HepG2 (cell line): ENCODE measurements at regions not wholly inside any gene's neighbourhood (a gene's known extent, or its start where the extent isn't known, plus 50 kb on each side); places are given as distances from the start of the nearest gene placed in this dataset.

Source experiments
- ATAC-seq: fragments of 200-7000 bp; cut with Tn5 transposase; 3 replicates; pipeline ENCODE4 v1.9.1; 2020; ENCODE audit warnings: mild to moderate bottlenecking, moderate library complexity
- BruUV-seq: library from RNA; stranded (reverse); fragments of 400-500 nt; replicated peaks from 2 replicates; lab custom pipeline; 2021; lab: Mats Ljungman, UMichigan
- CTCF ChIA-PET: fragments of 300-600 bp; formaldehyde crosslinking; extraction: SDS; loops from one replicate; lab custom pipeline; 2021; ENCODE audit warnings: low total read pairs, inconsistent platforms, low intra/inter-chr PET ratio; lab: Yijun Ruan, JAX
- POLR2A ChIA-PET: fragments of 350-600 bp; sonication (Branson Sonifier 250); formaldehyde crosslinking; loops from one replicate; lab custom pipeline; 2020; ENCODE audit warnings: antibody characterized with exemption, inconsistent platforms; lab: Yijun Ruan, JAX
- DNase-seq: peaks from one replicate; pipeline ENCODE4 v3.0.0-alpha.2; 2015; ENCODE audit warnings: low spot score
- FAIRE-seq: peaks from 3 replicates; lab custom pipeline; 2011; peaks lifted over from hg19 to GRCh38; lab: Jason Lieb, UNC
- H2AFZ ChIP-seq: one replicate; pipeline ENCODE4 v1.6.1; 2011; ENCODE audit warnings: low read length, inconsistent platforms
- H3K27ac ChIP-seq: fragments of 300-600 bp; 3 replicates; pipeline ENCODE4 v1.8.0; 2011; ENCODE audit warnings: mixed run types, mild to moderate bottlenecking, mixed read lengths, low read length, inconsistent platforms; ENCODE audit not compliant: insufficient read depth; ENCODE audit errors: extremely low read length
- H3K27me3 ChIP-seq, 2 experiments: fragments of 200-600 bp in 1 of 2; 2 replicates in 1 of 2; 3 replicates in 1 of 2; pipeline versions ENCODE4 v1.6.0 to v1.8.0; 2011; ENCODE audit warnings: low read length in 2 of 2, mild to moderate bottlenecking in 2 of 2, moderate library complexity in 2 of 2, inconsistent platforms in 1 of 2; ENCODE audit not compliant: insufficient read depth in 2 of 2, control insufficient read depth in 1 of 2
- H3K36me3 ChIP-seq, 2 experiments: fragments of 200-600 bp in 1 of 2; replicated peaks in 1 of 2; 2 replicates in 1 of 2; 3 replicates in 1 of 2; pipeline versions ENCODE4 v1.5.1 to v1.8.0; 2011; ENCODE audit warnings: low read length in 2 of 2, inconsistent platforms in 1 of 2; ENCODE audit not compliant: insufficient read depth in 2 of 2, control insufficient read depth in 1 of 2
- H3K4me1 ChIP-seq: 2 replicates; pipeline ENCODE4 v1.5.1; 2012; ENCODE audit warnings: low read length, inconsistent platforms; ENCODE audit not compliant: insufficient read depth
- H3K4me2 ChIP-seq: 2 replicates; pipeline ENCODE4 v1.6.0; 2011; ENCODE audit warnings: low read depth, low read length, inconsistent platforms
- H3K4me3 ChIP-seq, 3 experiments: fragments of 200-600 bp in 1 of 3; sonication (generic), shearing (Covaris generic) in 1 of 3; replicated peaks in 1 of 3; 2 replicates each; pipeline ENCODE4 v1.5.1; 2011 to 2016; ENCODE audit warnings: low read length in 3 of 3, inconsistent platforms in 2 of 3, low read depth in 2 of 3, mild to moderate bottlenecking in 2 of 3, control low read depth in 1 of 3, mixed read lengths in 1 of 3; ENCODE audit not compliant: insufficient read depth in 1 of 3
- H3K79me2 ChIP-seq: one replicate; pipeline ENCODE4 v1.6.1; 2011; ENCODE audit warnings: low read length, inconsistent platforms; ENCODE audit not compliant: insufficient read depth
- H3K9ac ChIP-seq: 2 replicates; pipeline ENCODE4 v1.6.0; 2011; ENCODE audit warnings: mild to moderate bottlenecking, low read depth, low read length, inconsistent platforms; ENCODE audit not compliant: insufficient read depth
- H3K9me3 ChIP-seq: 2 replicates; pipeline ENCODE4 v1.5.1; 2012; ENCODE audit warnings: mild to moderate bottlenecking, low read length
- H4K20me1 ChIP-seq: 2 replicates; pipeline ENCODE4 v1.6.0; 2011; ENCODE audit warnings: inconsistent platforms, mild to moderate bottlenecking, low read length, moderate library complexity; ENCODE audit not compliant: insufficient read depth
- KLF11 ChIP-seq: IDR thresholded peaks from 2 replicates; pipeline ENCODE4 v1.6.1; 2016; ENCODE audit warnings: missing compliant biosample characterization
- KLF15 ChIP-seq: sonication (generic); formaldehyde crosslinking; IDR thresholded peaks from 2 replicates; pipeline ENCODE4 v1.8.1; 2023; ENCODE audit warnings: borderline replicate concordance, mild to moderate bottlenecking, inconsistent platforms, missing genetic modification reagents, mixed read lengths
- NR2F6 ChIP-seq, 2 experiments: IDR thresholded peaks; 2 replicates each; pipeline ENCODE4 v1.6.1; 2016; ENCODE audit warnings: antibody characterized with exemption in 1 of 2, mild to moderate bottlenecking in 1 of 2
- REPIN1 ChIP-seq: sonication (generic); formaldehyde crosslinking; IDR thresholded peaks from 2 replicates; pipeline ENCODE4 v1.8.0; 2022; ENCODE audit warnings: missing genetic modification reagents, low read depth, mild to moderate bottlenecking, borderline replicate concordance
- ZC3H4 ChIP-seq: sonication (generic); formaldehyde crosslinking; IDR thresholded peaks from 2 replicates; pipeline ENCODE4 v1.4.0; 2020; ENCODE audit warnings: missing genetic modification reagents, borderline replicate concordance
- ZKSCAN5 ChIP-seq: sonication (generic); formaldehyde crosslinking; IDR thresholded peaks from 2 replicates; pipeline ENCODE4 v1.5.1; 2020; ENCODE audit warnings: mild to moderate bottlenecking, missing genetic modification reagents
- ZNF589 ChIP-seq: sonication (generic); formaldehyde crosslinking; conservative IDR thresholded peaks from 2 replicates; pipeline ENCODE4 v1.8.0; 2022; ENCODE audit warnings: mild to moderate bottlenecking, moderate library complexity, missing genetic modification reagents
- ZNF747 ChIP-seq: sonication (generic); formaldehyde crosslinking; IDR thresholded peaks from 2 replicates; pipeline ENCODE4 v1.8.1; 2023; ENCODE audit warnings: missing genetic modification reagents, mild to moderate bottlenecking, borderline replicate concordance
- WGBS: methylation state at CpG from one replicate; pipeline ENCODE4 v1.1.6; 2017; ENCODE audit warnings: low lambda C conversion rate; 5-methylcytosine and 5-hydroxymethylcytosine counted together
- in situ Hi-C: cut with HindIII; loops from 2 replicates; pipeline ENCODE4 v1.10.0; 2017; ENCODE audit warnings: low pct_unique_long_range_greater_than_20kb; ENCODE audit not compliant: extremely low pct_ligation_motif_present
- intact Hi-C: fragments of 100-400 bp; cut with micrococcal nuclease; formaldehyde crosslinking; loops from one replicate; pipeline ENCODE4 v1.10.0; 2022; ENCODE audit not compliant: unreplicated experiment
- TF ChIP-seq, protein P1 (sequence below): sonication (generic); formaldehyde crosslinking; IDR thresholded peaks from 2 replicates; pipeline ENCODE4 v1.9.0; 2021; ENCODE audit warnings: missing genetic modification reagents, mild to moderate bottlenecking, borderline replicate concordance
- TF ChIP-seq, protein P2 (sequence below): IDR thresholded peaks from 2 replicates; pipeline ENCODE4 v1.6.1; 2016

GRCh38 chr20:57991211-57991881 lies 237.1 kb downstream of the ANKRD60 start:
- in situ Hi-C loops (no loop called here), intact Hi-C loops (loop anchor here (5.0 kb wide), 1 partner anchor 441 kb away; no protein-coding TSS in a partner anchor)
- CTCF ChIA-PET = no interaction called here
- no peak overlapping the region for H2AFZ ChIP-seq
- no peak overlapping the region for H3K4me3 ChIP-seq
- no peak overlapping the region for H3K4me2 ChIP-seq
- H3K9me3 ChIP-seq = no peaks in the 10 kb centered on the region
- no peaks in the 10 kb centered on the region for H3K79me2 ChIP-seq
- TF ChIP-seq ZNF589 (CRISPR knock-in tag) = no peak
- TF ChIP-seq NR2F6 (IDR thresholded peaks at IDR 0.05) = no peak
- TF ChIP-seq NR2F6 (CRISPR knock-in tag; IDR thresholded peaks at IDR 0.05) = no peak
- no peak for TF ChIP-seq ZKSCAN5
- TF ChIP-seq KLF15 = no peak
- no peak for TF ChIP-seq KLF11 (CRISPR knock-in tag)
- TF ChIP-seq ZC3H4 (CRISPR knock-in tag) = no peak
- no peak for TF ChIP-seq ZNF747 (CRISPR knock-in tag)
- no peak for TF ChIP-seq REPIN1 (CRISPR knock-in tag)
- TF ChIP-seq, protein P1, sequence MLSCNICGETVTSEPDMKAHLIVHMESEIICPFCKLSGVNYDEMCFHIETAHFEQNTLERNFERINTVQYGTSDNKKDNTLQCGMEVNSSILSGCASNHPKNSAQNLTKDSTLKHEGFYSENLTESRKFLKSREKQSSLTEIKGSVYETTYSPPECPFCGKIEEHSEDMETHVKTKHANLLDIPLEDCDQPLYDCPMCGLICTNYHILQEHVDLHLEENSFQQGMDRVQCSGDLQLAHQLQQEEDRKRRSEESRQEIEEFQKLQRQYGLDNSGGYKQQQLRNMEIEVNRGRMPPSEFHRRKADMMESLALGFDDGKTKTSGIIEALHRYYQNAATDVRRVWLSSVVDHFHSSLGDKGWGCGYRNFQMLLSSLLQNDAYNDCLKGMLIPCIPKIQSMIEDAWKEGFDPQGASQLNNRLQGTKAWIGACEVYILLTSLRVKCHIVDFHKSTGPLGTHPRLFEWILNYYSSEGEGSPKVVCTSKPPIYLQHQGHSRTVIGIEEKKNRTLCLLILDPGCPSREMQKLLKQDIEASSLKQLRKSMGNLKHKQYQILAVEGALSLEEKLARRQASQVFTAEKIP (CRISPR knock-in tag) = no peak
- TF ChIP-seq, protein P2, sequence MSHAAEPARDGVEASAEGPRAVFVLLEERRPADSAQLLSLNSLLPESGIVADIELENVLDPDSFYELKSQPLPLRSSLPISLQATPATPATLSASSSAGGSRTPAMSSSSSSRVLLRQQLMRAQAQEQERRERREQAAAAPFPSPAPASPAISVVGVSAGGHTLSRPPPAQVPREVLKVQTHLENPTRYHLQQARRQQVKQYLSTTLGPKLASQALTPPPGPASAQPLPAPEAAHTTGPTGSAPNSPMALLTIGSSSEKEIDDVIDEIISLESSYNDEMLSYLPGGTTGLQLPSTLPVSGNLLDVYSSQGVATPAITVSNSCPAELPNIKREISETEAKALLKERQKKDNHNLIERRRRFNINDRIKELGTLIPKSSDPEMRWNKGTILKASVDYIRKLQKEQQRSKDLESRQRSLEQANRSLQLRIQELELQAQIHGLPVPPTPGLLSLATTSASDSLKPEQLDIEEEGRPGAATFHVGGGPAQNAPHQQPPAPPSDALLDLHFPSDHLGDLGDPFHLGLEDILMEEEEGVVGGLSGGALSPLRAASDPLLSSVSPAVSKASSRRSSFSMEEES (CRISPR knock-in tag) = no peak
- FAIRE-seq = no peak
- 23% methylated on average over 14 of the region's 14 CpGs for WGBS
- BruUV-seq = no TSS peak
- no peaks in the 10 kb centered on the region for H3K4me1 ChIP-seq
- DNase-seq = no peak
- no peaks in the 10 kb centered on the region for H3K36me3 ChIP-seq
- peaks cover 2 to 37% of the 10 kb centered on the region in 2 experiments; a peak in 4 of 5 replicates for H3K27me3 ChIP-seq
- H4K20me1 ChIP-seq = no peaks in the 10 kb centered on the region
- ATAC-seq = no peak
- no peak overlapping the region for H3K27ac ChIP-seq
- POLR2A ChIA-PET = no interaction called here
- H3K9ac ChIP-seq = no peak overlapping the region
